ENCODE measurements at regions not wholly inside any gene's neighbourhood (a gene's known extent, or its start where the extent isn't known, plus 50 kb on each side); places are given as distances from the start of the nearest gene placed in this dataset.
"Not testable (repeated sequence)": the region's sequence is repeated elsewhere in the genome, so short reads cannot be mapped to it uniquely, and the experiment has no call there.

DNA sequence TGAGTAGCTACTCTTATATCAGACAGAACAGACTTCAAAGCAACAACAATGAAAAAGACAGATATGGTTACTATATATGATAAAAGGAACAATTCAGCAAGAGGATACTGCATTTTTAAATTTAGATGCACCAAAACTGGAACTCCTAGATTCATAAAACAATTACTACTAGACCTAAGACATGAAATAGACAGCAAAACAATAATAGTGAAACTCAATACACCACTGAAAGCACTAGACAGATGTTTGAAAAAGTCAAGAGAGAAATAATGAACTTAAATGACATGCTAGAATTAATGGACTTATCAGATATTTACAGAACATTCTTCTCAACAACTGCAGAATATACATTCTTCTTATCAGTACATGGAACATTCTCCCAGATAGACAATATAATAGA, 99.5 kb upstream of the ITM2A start:
- DNase-seq: no peak
- intact Hi-C loops (cut with DNase I; ENCODE audit: low total_unique reads): no loop called here

DNA sequence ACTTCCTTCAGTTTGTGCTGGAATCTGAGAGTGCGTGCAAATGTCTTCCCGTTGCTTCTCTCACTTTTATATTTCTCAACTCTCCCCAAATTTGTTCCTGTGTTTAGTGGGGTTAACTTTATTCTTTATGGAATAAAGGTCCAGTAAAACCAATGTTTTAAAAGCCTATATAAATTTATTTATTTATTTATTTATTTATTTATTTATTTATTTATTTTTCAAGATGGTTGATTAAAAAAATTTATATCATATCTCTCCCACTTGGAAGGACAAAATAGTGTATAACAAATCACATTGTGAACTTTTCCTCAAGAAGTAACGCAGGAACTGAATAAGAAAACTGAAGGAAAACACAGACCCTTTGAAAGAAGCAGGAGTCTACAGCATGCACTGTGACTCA, 95.3 kb upstream of the ITM2A start:
- no peak overlapping the region for H3K27ac ChIP-seq
- H3K4me3 ChIP-seq: no peak overlapping the region
- no peak for DNase-seq
- H3K36me3 ChIP-seq: no peaks in the 10 kb centered on the region
- intact Hi-C loops (cut with DNase I; ENCODE audit: low total_unique reads): no loop called here
- H3K27me3 ChIP-seq (replicated peaks in 1 of 7): peaks cover 0 to 10% (median 0%) of the 10 kb centered on the region in 7 donors
- TF ChIP-seq, protein P1, sequence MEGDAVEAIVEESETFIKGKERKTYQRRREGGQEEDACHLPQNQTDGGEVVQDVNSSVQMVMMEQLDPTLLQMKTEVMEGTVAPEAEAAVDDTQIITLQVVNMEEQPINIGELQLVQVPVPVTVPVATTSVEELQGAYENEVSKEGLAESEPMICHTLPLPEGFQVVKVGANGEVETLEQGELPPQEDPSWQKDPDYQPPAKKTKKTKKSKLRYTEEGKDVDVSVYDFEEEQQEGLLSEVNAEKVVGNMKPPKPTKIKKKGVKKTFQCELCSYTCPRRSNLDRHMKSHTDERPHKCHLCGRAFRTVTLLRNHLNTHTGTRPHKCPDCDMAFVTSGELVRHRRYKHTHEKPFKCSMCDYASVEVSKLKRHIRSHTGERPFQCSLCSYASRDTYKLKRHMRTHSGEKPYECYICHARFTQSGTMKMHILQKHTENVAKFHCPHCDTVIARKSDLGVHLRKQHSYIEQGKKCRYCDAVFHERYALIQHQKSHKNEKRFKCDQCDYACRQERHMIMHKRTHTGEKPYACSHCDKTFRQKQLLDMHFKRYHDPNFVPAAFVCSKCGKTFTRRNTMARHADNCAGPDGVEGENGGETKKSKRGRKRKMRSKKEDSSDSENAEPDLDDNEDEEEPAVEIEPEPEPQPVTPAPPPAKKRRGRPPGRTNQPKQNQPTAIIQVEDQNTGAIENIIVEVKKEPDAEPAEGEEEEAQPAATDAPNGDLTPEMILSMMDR (IDR thresholded peaks at IDR 0.05 in 8 of 11, conservative IDR thresholded peaks at IDR 0.05 in 3 of 11): no peak
- TF ChIP-seq POLR2AphosphoS5 (IDR thresholded peaks at IDR 0.05) (no peak), POLR2A (IDR thresholded peaks at IDR 0.05) (no peak)
- WGBS, 5 donors: 85 to 95% (median 90%) methylated on average over 3 of the region's 3 CpGs
- H3K4me1 ChIP-seq: no peaks in the 10 kb centered on the region
- peaks cover 0 to 15% (median 2%) of the 10 kb centered on the region in 8 donors for H3K9me3 ChIP-seq

More for the DNA sequence above, 99.5 kb upstream of the ITM2A start:
- Histone ChIP-seq H3K27me3 (replicated peaks in 1 of 7) (peaks cover 0 to 10% (median 0%) of the 10 kb centered on the region in 7 donors), H3K4me3 (no peak overlapping the region), H3K4me1 (no peaks in the 10 kb centered on the region), H3K9me3 (peaks cover 0 to 7% (median 2%) of the 10 kb centered on the region in 8 donors), H3K36me3 (no peaks in the 10 kb centered on the region), H3K27ac (no peak overlapping the region)
- TF ChIP-seq POLR2AphosphoS5 (IDR thresholded peaks at IDR 0.05): no peak
- TF ChIP-seq, protein P1 (IDR thresholded peaks at IDR 0.05 in 8 of 11, conservative IDR thresholded peaks at IDR 0.05 in 3 of 11): no peak
- TF ChIP-seq POLR2A (IDR thresholded peaks at IDR 0.05): no peak

DNA sequence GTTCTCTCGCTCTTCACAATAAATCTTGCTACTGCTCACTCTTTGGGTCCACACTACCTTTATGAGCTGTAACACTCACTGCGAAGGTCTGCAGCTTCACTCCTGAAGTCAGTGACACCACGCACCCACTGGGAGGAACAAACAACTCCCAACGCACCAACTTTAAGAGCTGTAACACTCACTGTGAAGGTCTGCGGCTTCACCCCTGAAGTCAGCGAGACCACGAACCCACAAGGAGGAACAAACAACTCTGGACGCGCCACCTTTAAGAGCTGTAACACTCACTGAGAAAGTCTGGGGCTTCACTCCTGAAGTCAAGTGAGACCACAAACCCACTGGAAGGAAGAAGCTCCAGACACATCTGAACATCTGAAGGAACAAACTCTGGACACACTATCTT, 89.5 kb upstream of the ITM2A start:
- WGBS, 5 donors: 34 to 64% (median 44%) methylated on average over 8 to 9 of the region's 9 CpGs
- H3K9me3 ChIP-seq: peaks cover 0 to 16% (median 0%) of the 10 kb centered on the region in 8 donors
- H3K4me3 ChIP-seq; H3K36me3 ChIP-seq; H3K27ac ChIP-seq; H3K27me3 ChIP-seq (replicated peaks in 1 of 7); H3K4me1 ChIP-seq; intact Hi-C loops (cut with DNase I; ENCODE audit: low total_unique reads); DNase-seq: not testable (repeated sequence)

DNA sequence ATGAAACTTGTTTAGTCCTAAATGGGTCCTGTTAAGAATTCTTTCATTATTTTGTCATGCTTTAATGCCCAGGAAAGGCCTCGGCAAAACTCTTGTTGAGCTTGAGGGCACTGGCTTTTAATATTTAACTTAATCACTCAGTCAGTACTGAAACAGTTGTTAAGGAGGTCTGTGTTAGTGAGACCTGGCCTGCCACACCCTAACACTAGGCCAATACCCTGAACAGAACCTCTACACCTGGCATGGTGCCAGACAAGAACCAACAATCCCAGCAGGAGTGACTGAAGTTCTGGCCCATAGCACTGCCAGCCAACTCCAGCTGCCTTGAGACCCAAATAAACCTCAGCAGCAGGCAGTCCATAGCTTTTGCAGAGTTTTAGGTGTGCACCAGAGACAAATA, 85.7 kb upstream of the ITM2A start:
- WGBS, 5 donors: 77 to 100% (median 94%) methylated on average over 1 of the region's 1 CpG
- intact Hi-C loops (cut with DNase I; ENCODE audit: low total_unique reads): no loop called here
- no peak for DNase-seq
- Histone ChIP-seq H3K27ac (no peak overlapping the region), H3K27me3 (replicated peaks in 1 of 7) (no peaks in the 10 kb centered on the region), H3K36me3 (no peaks in the 10 kb centered on the region), H3K4me1 (no peaks in the 10 kb centered on the region), H3K9me3 (peaks cover 0 to 8% (median 0%) of the 10 kb centered on the region in 8 donors), H3K4me3 (no peak overlapping the region)
- TF ChIP-seq POLR2A (IDR thresholded peaks at IDR 0.05) (no peak), POLR2AphosphoS5 (IDR thresholded peaks at IDR 0.05) (no peak)
- TF ChIP-seq, protein P1 (IDR thresholded peaks at IDR 0.05 in 8 of 11, conservative IDR thresholded peaks at IDR 0.05 in 3 of 11): no peak

DNA sequence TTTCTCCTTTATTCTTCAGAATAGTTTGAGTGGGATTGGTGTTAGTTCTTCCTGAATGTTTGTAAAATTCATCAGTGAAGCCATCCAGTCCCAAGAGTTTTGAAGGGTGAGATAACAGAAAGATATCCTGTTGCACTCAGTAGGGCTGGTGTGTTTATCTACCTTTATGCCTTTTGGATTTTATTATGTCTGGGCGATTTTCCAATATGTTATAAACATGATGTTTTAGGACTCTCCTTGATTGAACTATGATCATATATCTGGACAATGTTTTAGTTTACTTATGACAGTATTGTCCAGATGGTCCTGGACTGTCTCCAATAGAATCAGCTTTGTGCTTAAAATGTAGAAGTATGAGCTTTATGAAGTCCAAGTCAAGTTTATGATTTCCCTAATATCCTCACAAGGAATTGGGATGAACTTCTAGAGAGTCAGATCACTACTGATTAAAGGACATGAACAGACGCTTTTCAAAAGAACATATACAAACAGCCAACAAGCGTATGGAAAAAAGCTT, 77.6 kb upstream of the ITM2A start:
- intact Hi-C loops (cut with DNase I; ENCODE audit: low total_unique reads): no loop called here
- WGBS, 5 donors: 57 to 94% (median 85%) methylated on average over 3 of the region's 3 CpGs
- Histone ChIP-seq H3K27me3 (replicated peaks in 1 of 7) (no peaks in the 10 kb centered on the region), H3K4me3 (no peak overlapping the region), H3K36me3 (no peaks in the 10 kb centered on the region), H3K4me1 (no peaks in the 10 kb centered on the region), H3K27ac (no peak overlapping the region), H3K9me3 (no peaks in the 10 kb centered on the region)
- TF ChIP-seq POLR2A (IDR thresholded peaks at IDR 0.05) (no peak), POLR2AphosphoS5 (IDR thresholded peaks at IDR 0.05) (no peak)
- TF ChIP-seq, protein P1 (IDR thresholded peaks at IDR 0.05 in 8 of 11, conservative IDR thresholded peaks at IDR 0.05 in 3 of 11): no peak
- no peak for DNase-seq
